Mesenchymal stem cell (in vitro differentiated cells and primary cell): ENCODE measurements at regions not wholly inside any gene's neighbourhood (a gene's known extent, or its start where the extent isn't known, plus 50 kb on each side); places are given as distances from the start of the nearest gene placed in this dataset.

Experiments used
- DNase-seq: peaks from one replicate; pipeline ENCODE4 v3.0.0-alpha.2; 2013
- H2AFZ ChIP-seq: one replicate; pipeline ENCODE4 v1.6.1; 2013; ENCODE audit warnings: low read depth, mild to moderate bottlenecking, control low read depth, inconsistent platforms, low read length, moderate library complexity
- H2AK5ac ChIP-seq: 2 replicates; pipeline ENCODE4 v1.6.1; 2013; ENCODE audit warnings: low read length, moderate library complexity, mild to moderate bottlenecking, inconsistent platforms; ENCODE audit not compliant: severe bottlenecking
- H2BK120ac ChIP-seq: one replicate; pipeline ENCODE4 v1.6.1; 2013; ENCODE audit warnings: low read depth, mild to moderate bottlenecking, inconsistent platforms, low read length, moderate library complexity
- H2BK12ac ChIP-seq, 2 experiments: one replicate each; pipeline ENCODE4 v1.6.1; 2013; ENCODE audit warnings: inconsistent platforms in 2 of 2, low read length in 2 of 2, mild to moderate bottlenecking in 2 of 2, moderate library complexity in 2 of 2, control low read depth in 1 of 2
- H2BK15ac ChIP-seq: one replicate; pipeline ENCODE4 v1.6.1; 2013; ENCODE audit warnings: mild to moderate bottlenecking, low read depth, inconsistent platforms; ENCODE audit not compliant: poor library complexity, severe bottlenecking
- H2BK5ac ChIP-seq: 2 replicates; pipeline ENCODE4 v1.6.1; 2013; ENCODE audit warnings: low read depth, mild to moderate bottlenecking, low read length, control low read depth, inconsistent platforms; ENCODE audit not compliant: poor library complexity, severe bottlenecking
- H3K14ac ChIP-seq, 2 experiments: one replicate each; pipeline ENCODE4 v1.6.1; 2013; ENCODE audit warnings: inconsistent platforms in 2 of 2, low read length in 2 of 2, control low read depth in 1 of 2, mild to moderate bottlenecking in 1 of 2, moderate library complexity in 1 of 2
- H3K18ac ChIP-seq, 2 experiments: one replicate each; pipeline ENCODE4 v1.6.1; 2013; ENCODE audit warnings: inconsistent platforms in 2 of 2, low read length in 2 of 2, control low read depth in 1 of 2, low read depth in 1 of 2, mild to moderate bottlenecking in 1 of 2
- H3K23ac ChIP-seq, 2 experiments: one replicate each; pipeline ENCODE4 v1.6.1; 2013; ENCODE audit warnings: inconsistent platforms in 2 of 2, low read length in 2 of 2, mild to moderate bottlenecking in 2 of 2, moderate library complexity in 2 of 2, control low read depth in 1 of 2
- H3K27ac ChIP-seq: 2 replicates; pipeline ENCODE4 v1.5.1; 2013; ENCODE audit warnings: mild to moderate bottlenecking, moderate library complexity, low read length, control low read depth, inconsistent platforms; ENCODE audit not compliant: poor library complexity, severe bottlenecking
- H3K27me3 ChIP-seq, 2 experiments: 2 replicates each; pipeline versions ENCODE4 v1.6.1 to v1.7.0; 2013; ENCODE audit warnings: low read length in 2 of 2, mild to moderate bottlenecking in 2 of 2, moderate library complexity in 2 of 2, control low read depth in 1 of 2, inconsistent platforms in 1 of 2; ENCODE audit not compliant: control insufficient read depth in 1 of 2, insufficient read depth in 1 of 2
- H3K36me3 ChIP-seq, 2 experiments: 2 replicates each; pipeline versions ENCODE4 v1.6.1 to v1.7.0; 2013; ENCODE audit warnings: low read length in 2 of 2, control low read depth in 1 of 2, inconsistent platforms in 1 of 2, low read depth in 1 of 2, mild to moderate bottlenecking in 1 of 2; ENCODE audit not compliant: insufficient read depth in 2 of 2, control insufficient read depth in 1 of 2
- H3K4ac ChIP-seq, 2 experiments: one replicate each; pipeline ENCODE4 v1.6.1; 2013; ENCODE audit warnings: inconsistent platforms in 2 of 2, low read length in 2 of 2, mild to moderate bottlenecking in 2 of 2, moderate library complexity in 2 of 2, control low read depth in 1 of 2, low read depth in 1 of 2
- H3K4me1 ChIP-seq: 2 replicates; pipeline ENCODE4 v1.6.1; 2013; ENCODE audit warnings: low read depth, low read length, control low read depth; ENCODE audit not compliant: control insufficient read depth, insufficient read depth
- H3K4me2 ChIP-seq: 2 replicates; pipeline ENCODE4 v1.6.1; 2013; ENCODE audit warnings: low read length, mild to moderate bottlenecking, inconsistent platforms; ENCODE audit not compliant: poor library complexity, severe bottlenecking
- H3K4me3 ChIP-seq, 2 experiments: 2 replicates each; pipeline versions ENCODE4 v1.5.1 to v1.7.0; 2013; ENCODE audit warnings: low read length in 2 of 2, mild to moderate bottlenecking in 2 of 2, control low read depth in 1 of 2, low read depth in 1 of 2; ENCODE audit not compliant: insufficient read depth in 1 of 2
- H3K79me1 ChIP-seq: replicated peaks from 2 replicates; pipeline ENCODE4 v1.6.1; 2013; ENCODE audit warnings: mild to moderate bottlenecking, control low read depth, low read length, inconsistent platforms; ENCODE audit not compliant: poor library complexity, severe bottlenecking
- H3K9ac ChIP-seq: 2 replicates; pipeline ENCODE4 v1.7.0; 2013; ENCODE audit warnings: mild to moderate bottlenecking, low read length, moderate library complexity
- H3K9me3 ChIP-seq: 2 replicates; pipeline ENCODE4 v1.7.0; 2013; ENCODE audit warnings: mild to moderate bottlenecking, low read length; ENCODE audit not compliant: control insufficient read depth
- H4K8ac ChIP-seq: one replicate; pipeline ENCODE4 v1.6.1; 2013; ENCODE audit warnings: inconsistent platforms, mild to moderate bottlenecking, low read length, moderate library complexity
- H4K91ac ChIP-seq: one replicate; pipeline ENCODE4 v1.6.1; 2013; ENCODE audit warnings: mild to moderate bottlenecking, low read length, inconsistent platforms
- WGBS: methylation state at CpG from one replicate; pipeline ENCODE4 v1.1.7; 2013; ENCODE audit warnings: mixed read lengths; 5-methylcytosine and 5-hydroxymethylcytosine counted together

GRCh38 chr4:176964116-176964691 lies 171.5 kb upstream of the VEGFC start:
- Histone ChIP-seq H2BK120ac (no peak overlapping the region), H3K4me1 (no peaks in the 10 kb centered on the region)
- WGBS = 88% methylated on average over 1 of the region's 3 CpGs

GRCh38 chr4:176967586-176967985 lies 174.9 kb upstream of the VEGFC start:
- no peak for DNase-seq
- H2BK15ac ChIP-seq = no peak overlapping the region
- H3K79me1 ChIP-seq = no peaks in the 10 kb centered on the region
- no peak overlapping the region for H3K4me2 ChIP-seq
- H2BK5ac ChIP-seq = no peak overlapping the region
- H3K18ac ChIP-seq = no peak overlapping the region
- no peak overlapping the region for H2BK120ac ChIP-seq
- H3K4me3 ChIP-seq = no peak overlapping the region
- H4K8ac ChIP-seq = no peak overlapping the region
- 67% methylated on average over 3 of the region's 3 CpGs for WGBS
- H3K23ac ChIP-seq = no peak overlapping the region
- H2AFZ ChIP-seq = no peak overlapping the region
- no peaks in the 10 kb centered on the region for H3K36me3 ChIP-seq
- H3K27ac ChIP-seq = no peak overlapping the region
- H2AK5ac ChIP-seq = no peak overlapping the region
- H2BK12ac ChIP-seq = no peak overlapping the region
- H3K9me3 ChIP-seq = no peaks in the 10 kb centered on the region
- H3K4me1 ChIP-seq = no peaks in the 10 kb centered on the region
- H3K9ac ChIP-seq = no peak overlapping the region
- H3K14ac ChIP-seq = no peak overlapping the region
- H4K91ac ChIP-seq = no peak overlapping the region
- no peak overlapping the region for H3K4ac ChIP-seq
- H3K27me3 ChIP-seq = no peaks in the 10 kb centered on the region

More at GRCh38 chr4:176964116-176964691, 171.5 kb upstream of the VEGFC start:
- H3K4ac ChIP-seq = no peak overlapping the region
- no peak overlapping the region for H3K27ac ChIP-seq
- no peak overlapping the region for H3K14ac ChIP-seq
- H3K36me3 ChIP-seq = no peaks in the 10 kb centered on the region
- no peak overlapping the region for H2AFZ ChIP-seq
- H3K79me1 ChIP-seq = no peaks in the 10 kb centered on the region
- no peak overlapping the region for H2AK5ac ChIP-seq
- no peak overlapping the region for H2BK5ac ChIP-seq
- no peak overlapping the region for H3K9ac ChIP-seq
- no peak overlapping the region for H3K23ac ChIP-seq
- H3K18ac ChIP-seq = no peak overlapping the region
- no peak overlapping the region for H3K4me2 ChIP-seq
- no peak overlapping the region for H3K4me3 ChIP-seq
- no peak overlapping the region for H2BK12ac ChIP-seq
- no peak overlapping the region for H2BK15ac ChIP-seq
- no peaks in the 10 kb centered on the region for H3K27me3 ChIP-seq
- no peaks in the 10 kb centered on the region for H3K9me3 ChIP-seq
- no peak for DNase-seq
- H4K8ac ChIP-seq = no peak overlapping the region
- H4K91ac ChIP-seq = no peak overlapping the region

GRCh38 chr4:176968094-176968493 lies 175.4 kb upstream of the VEGFC start:
- no peak overlapping the region for H2BK5ac ChIP-seq
- no peak overlapping the region for H3K18ac ChIP-seq
- no peak overlapping the region for H3K27ac ChIP-seq
- no peak overlapping the region for H3K9ac ChIP-seq
- no peak overlapping the region for H2AK5ac ChIP-seq
- H2BK12ac ChIP-seq = no peak overlapping the region
- H3K9me3 ChIP-seq = no peaks in the 10 kb centered on the region
- no peak overlapping the region for H2AFZ ChIP-seq
- no peaks in the 10 kb centered on the region for H3K79me1 ChIP-seq
- no peak overlapping the region for H2BK15ac ChIP-seq
- no peak overlapping the region for H3K4ac ChIP-seq
- no peak overlapping the region for H3K23ac ChIP-seq
- H4K91ac ChIP-seq = no peak overlapping the region
- H3K14ac ChIP-seq = no peak overlapping the region
- H3K4me1 ChIP-seq = no peaks in the 10 kb centered on the region
- DNase-seq = no peak
- H3K4me2 ChIP-seq = no peak overlapping the region
- H3K4me3 ChIP-seq = no peak overlapping the region
- no peaks in the 10 kb centered on the region for H3K27me3 ChIP-seq
- WGBS = no CpG with 5 or more reads among the region's 1 CpG
- no peaks in the 10 kb centered on the region for H3K36me3 ChIP-seq
- no peak overlapping the region for H4K8ac ChIP-seq
- no peak overlapping the region for H2BK120ac ChIP-seq

- H3K36me3 ChIP-seq = no peaks in the 10 kb centered on the region
- no peak overlapping the region for H2BK12ac ChIP-seq
- no peak overlapping the region for H3K23ac ChIP-seq
- no peaks in the 10 kb centered on the region for H3K9me3 ChIP-seq
- no peak overlapping the region for H2AK5ac ChIP-seq
- H2BK15ac ChIP-seq = no peak overlapping the region
- no peak overlapping the region for H3K4me2 ChIP-seq
- H3K4ac ChIP-seq = no peak overlapping the region
- no peaks in the 10 kb centered on the region for H3K27me3 ChIP-seq
- H3K4me3 ChIP-seq = no peak overlapping the region
- H4K91ac ChIP-seq = no peak overlapping the region
- no peak overlapping the region for H2BK120ac ChIP-seq
- H2AFZ ChIP-seq = no peak overlapping the region
- no peak overlapping the region for H4K8ac ChIP-seq
- no peak overlapping the region for H2BK5ac ChIP-seq
- H3K4me1 ChIP-seq = no peaks in the 10 kb centered on the region
- no peak for DNase-seq
- H3K14ac ChIP-seq = no peak overlapping the region
- no peak overlapping the region for H3K18ac ChIP-seq
- no peak overlapping the region for H3K9ac ChIP-seq
- H3K27ac ChIP-seq = no peak overlapping the region
- WGBS = 92% methylated on average over 2 of the region's 2 CpGs
- no peaks in the 10 kb centered on the region for H3K79me1 ChIP-seq
Observed at GRCh38 chr4:176969011-176969410, 176.3 kb upstream of the VEGFC start.
